ENCODE measurements at regions not wholly inside any gene's neighbourhood (a gene's known extent, or its start where the extent isn't known, plus 50 kb on each side); places are given as distances from the start of the nearest gene placed in this dataset.

DNA sequence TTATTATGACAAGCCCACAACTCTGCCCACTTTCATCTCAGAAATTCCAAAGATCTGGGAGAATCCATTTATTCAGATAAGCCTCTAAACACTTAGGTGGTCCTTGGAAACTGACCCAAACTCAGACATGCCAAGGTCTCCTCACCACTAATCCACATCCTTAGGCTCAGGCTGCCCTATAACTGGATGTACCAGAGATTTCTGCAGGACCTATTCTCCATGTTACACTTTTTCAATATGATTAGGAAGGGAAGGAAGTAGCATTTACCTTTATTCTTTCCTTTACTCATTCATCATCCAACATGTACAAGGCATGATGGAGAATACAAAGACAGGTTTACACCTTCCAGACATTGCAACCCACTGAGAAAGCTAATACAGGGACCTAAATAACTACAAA, 145.9 kb upstream of the BMP4 start:
- Histone ChIP-seq H3K79me1 (ENCODE audit: low read depth, low read length) (no peaks in the 10 kb centered on the region), H4K8ac (ENCODE audit: extremely low read depth, insufficient read depth, low read length) (no peak overlapping the region), H4K91ac (replicated peaks; ENCODE audit: insufficient read length, low read length) (no peak overlapping the region), H3K27me3 (replicated peaks in 1 of 4; ENCODE audit: control insufficient read depth in 3 of 4, extremely low read depth in 1 of 4, insufficient read depth in 3 of 4, low read length in 3 of 4) (no peaks in the 10 kb centered on the region), H3K36me3 (ENCODE audit: control insufficient read depth in 2 of 4, insufficient read depth in 4 of 4, low read length in 3 of 4) (no peaks in the 10 kb centered on the region), H3K4me2 (ENCODE audit: insufficient read depth in 1 of 2, low read depth in 2 of 2, low read length in 2 of 2) (no peak overlapping the region), H3K23me2 (ENCODE audit: low read depth, low read length) (no peaks in the 10 kb centered on the region), H3K4me3 (ENCODE audit: extremely low read depth in 1 of 4, insufficient read depth in 2 of 4, low read depth in 3 of 4, low read length in 4 of 4) (no peak overlapping the region), H3K9me3 (ENCODE audit: insufficient read depth in 2 of 2, low read depth in 1 of 2, low read length in 1 of 2) (no peaks in the 10 kb centered on the region), H2BK20ac (ENCODE audit: low read length) (no peak overlapping the region), H2AFZ (ENCODE audit: low read length) (no peak overlapping the region), H3K27ac (ENCODE audit: low read depth, low read length) (no peak overlapping the region), H2BK15ac (ENCODE audit: low read length) (no peak overlapping the region), H3K23ac (ENCODE audit: insufficient read length) (no peak overlapping the region), H2BK120ac (replicated peaks; ENCODE audit: low read depth, low read length) (no peak overlapping the region), H2BK12ac (ENCODE audit: low read depth, low read length) (no peak overlapping the region), H2AK5ac (ENCODE audit: low read depth, low read length) (no peak overlapping the region), H3K9ac (replicated peaks in 1 of 4; ENCODE audit: extremely low read depth in 1 of 4, low read depth in 3 of 4, low read length in 3 of 4) (no peak overlapping the region), H3K56ac (replicated peaks; ENCODE audit: insufficient read length, low read depth, low read length) (no peak overlapping the region), H3K4me1 (replicated peaks in 1 of 4; ENCODE audit: control insufficient read depth in 3 of 4, insufficient read depth in 4 of 4, low read length in 3 of 4) (peaks cover 0 to 3% (median 0%) of the 10 kb centered on the region in 4 experiments; a peak in 1 of 7 replicates), H3K14ac (ENCODE audit: insufficient read length) (no peak overlapping the region), H2BK5ac (ENCODE audit: low read depth, low read length) (no peak overlapping the region), H3K18ac (ENCODE audit: extremely low read depth, low read length) (no peak overlapping the region), H3K79me2 (ENCODE audit: control insufficient read depth in 1 of 2, insufficient read depth in 2 of 2, low read length in 2 of 2) (no peaks in the 10 kb centered on the region), H4K20me1 (replicated peaks in 1 of 2; ENCODE audit: control insufficient read depth in 1 of 2, insufficient read depth in 2 of 2, low read length in 2 of 2) (no peaks in the 10 kb centered on the region), H3K4ac (replicated peaks; ENCODE audit: insufficient read length, low read depth, low read length) (no peak overlapping the region), H4K5ac (ENCODE audit: insufficient read length, low read depth, low read length) (no peak overlapping the region)
- ChIA-PET CTCF (ENCODE audit: partially characterized antibody) (no interaction called here), POLR2A (ENCODE audit: partially characterized antibody) (no interaction called here)
- FAIRE-seq (no peak), DNase-seq (ENCODE audit: low read depth in 1 of 2, low spot score in 2 of 2) (no peak)
- TF ChIP-seq CBX5 (IDR thresholded peaks at IDR 0.05; ENCODE audit: low read depth, low read length) (no peak), CREB1 (IDR thresholded peaks at IDR 0.05) (no peak), RAD21 (IDR thresholded peaks at IDR 0.05 in 1 of 2, conservative IDR thresholded peaks at IDR 0.05 in 1 of 2; ENCODE audit: low read depth in 2 of 2, low read length in 2 of 2) (no peak), NANOG (IDR thresholded peaks at IDR 0.05; ENCODE audit: insufficient read depth, low read depth, low read length, poor library complexity, severe bottlenecking) (no peak), HDAC2 (IDR thresholded peaks at IDR 0.05; ENCODE audit: borderline replicate concordance in 1 of 2, low read depth in 2 of 2, low read length in 2 of 2) (no peak)
- TF ChIP-seq, protein P1, sequence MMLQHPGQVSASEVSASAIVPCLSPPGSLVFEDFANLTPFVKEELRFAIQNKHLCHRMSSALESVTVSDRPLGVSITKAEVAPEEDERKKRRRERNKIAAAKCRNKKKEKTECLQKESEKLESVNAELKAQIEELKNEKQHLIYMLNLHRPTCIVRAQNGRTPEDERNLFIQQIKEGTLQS (IDR thresholded peaks at IDR 0.05; ENCODE audit: insufficient read depth, low read depth, low read length) = no peak
